Thyroid gland (tissue), 4 donors: ENCODE measurements at regions not wholly inside any gene's neighbourhood (a gene's known extent, or its start where the extent isn't known, plus 50 kb on each side); places are given as distances from the start of the nearest gene placed in this dataset.

Source experiments
- DNase-seq, 2 donors: peaks; one replicate each; pipeline ENCODE4 v3.0.0-alpha.2; 2019
- H3K27ac ChIP-seq, 3 donors: fragments of 200-600 bp; sonication (generic); 1 replicate in 2 of 3; 2 replicates in 1 of 3; pipeline ENCODE4 v1.5.1; 2016 to 2019; ENCODE audit warnings: mild to moderate bottlenecking in 1 of 3, moderate library complexity in 1 of 3
- H3K27me3 ChIP-seq: fragments of 200-600 bp; sonication (generic); one replicate; pipeline ENCODE4 v1.5.1; 2019
- H3K36me3 ChIP-seq, 2 donors: fragments of 200-600 bp; sonication (generic); one replicate each; pipeline ENCODE4 v1.5.1; 2016 to 2019
- H3K4me1 ChIP-seq, 2 donors: fragments of 200-600 bp; sonication (generic); one replicate each; pipeline ENCODE4 v1.5.1; 2017 to 2019
- H3K4me3 ChIP-seq, 3 donors: fragments of 200-600 bp; sonication (generic); replicated peaks in 1 of 3; 1 replicate in 2 of 3; 2 replicates in 1 of 3; pipeline ENCODE4 v1.5.1; 2016; ENCODE audit warnings: mild to moderate bottlenecking in 1 of 3
- H3K9me3 ChIP-seq: fragments of 200-600 bp; sonication (generic); one replicate; pipeline ENCODE4 v1.5.1; 2017
- CTCF ChIP-seq, 6 experiments: fragments of 200-600 bp in 3 of 6; fragments of 450-650 bp in 3 of 6; sonication (generic) in 3 of 6; IDR thresholded peaks; one replicate each; pipeline ENCODE4 v1.5.1; 2016 to 2019; ENCODE audit warnings: antibody characterized with exemption in 6 of 6, mild to moderate bottlenecking in 2 of 6, inconsistent platforms in 1 of 6, moderate library complexity in 1 of 6
- POLR2A ChIP-seq, 2 donors: fragments of 450-650 bp; IDR thresholded peaks; one replicate each; pipeline ENCODE4 v1.6.1; 2017; ENCODE audit warnings: antibody characterized with exemption in 2 of 2, mild to moderate bottlenecking in 2 of 2, moderate library complexity in 1 of 2
- WGBS, 2 donors: methylation state at CpG; one replicate each; pipeline ENCODE4 v1.1.5; 2017; 5-methylcytosine and 5-hydroxymethylcytosine counted together
- intact Hi-C: fragments of 100-400 bp; cut with DNase I; formaldehyde crosslinking; loops from one replicate; pipeline ENCODE4 v1.15.1; 2023

DNA sequence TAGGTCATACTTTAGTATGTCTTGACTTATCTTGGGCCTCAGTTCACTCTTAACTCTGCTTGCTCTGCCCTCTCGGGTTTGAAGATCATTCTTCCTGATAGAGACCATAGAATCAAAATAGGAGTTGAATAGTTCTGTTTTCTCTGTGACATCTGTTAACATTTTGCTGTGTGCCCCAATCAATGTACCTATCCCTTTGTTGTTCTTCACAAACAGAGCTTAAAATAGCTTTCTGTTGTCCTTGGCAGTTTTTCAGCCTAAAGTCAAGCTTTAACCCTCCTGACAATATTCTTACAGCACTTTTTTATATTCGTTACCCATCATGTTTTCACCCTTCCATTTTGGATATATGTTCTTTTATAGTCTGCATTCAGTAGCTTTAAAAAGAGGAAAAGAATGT lies 724.5 kb upstream of the FANCL start:
- no peak for DNase-seq
- Histone ChIP-seq H3K27me3 (no peaks in the 10 kb centered on the region), H3K36me3 (no peaks in the 10 kb centered on the region), H3K4me1 (peaks cover 6 to 9% of the 10 kb centered on the region in 2 donors), H3K9me3 (no peaks in the 10 kb centered on the region), H3K4me3 (no peak overlapping the region), H3K27ac (no peak overlapping the region)
- intact Hi-C loops = no loop called here
- 49 to 52% methylated on average over 2 of the region's 2 CpGs for WGBS, 2 donors
- TF ChIP-seq CTCF (IDR thresholded peaks at IDR 0.05) (no peak), POLR2A (IDR thresholded peaks at IDR 0.05) (no peak)

GRCh38 chr2:58959996-58960395 lies 718.9 kb upstream of the FANCL start:
- Histone ChIP-seq H3K36me3 (no peaks in the 10 kb centered on the region), H3K27me3 (no peaks in the 10 kb centered on the region), H3K27ac (no peak overlapping the region), H3K9me3 (no peaks in the 10 kb centered on the region), H3K4me3 (no peak overlapping the region), H3K4me1 (peaks cover 0 to under 1% of the 10 kb centered on the region in 2 donors)
- no peak for DNase-seq
- intact Hi-C loops = no loop called here
- WGBS, 2 donors = 83 to 84% methylated on average over 8 of the region's 8 CpGs
- TF ChIP-seq CTCF (IDR thresholded peaks at IDR 0.05) = no peak
- no peak for TF ChIP-seq POLR2A (IDR thresholded peaks at IDR 0.05)

- Histone ChIP-seq H3K4me1 (no peaks in the 10 kb centered on the region), H3K27me3 (no peaks in the 10 kb centered on the region), H3K27ac (no peak overlapping the region), H3K9me3 (no peaks in the 10 kb centered on the region), H3K4me3 (no peak overlapping the region), H3K36me3 (no peaks in the 10 kb centered on the region)
- intact Hi-C loops = no loop called here
- 54 to 57% methylated on average over 4 of the region's 4 CpGs for WGBS, 2 donors
- TF ChIP-seq CTCF (IDR thresholded peaks at IDR 0.05) (no peak), POLR2A (IDR thresholded peaks at IDR 0.05) (no peak)
- no peak for DNase-seq
Observed at GRCh38 chr2:58957188-58957840, 716.2 kb upstream of the FANCL start.

GRCh38 chr2:58954880-58955385 lies 713.8 kb upstream of the FANCL start:
- Histone ChIP-seq H3K27ac (no peak overlapping the region), H3K9me3 (no peaks in the 10 kb centered on the region), H3K36me3 (no peaks in the 10 kb centered on the region), H3K27me3 (no peaks in the 10 kb centered on the region), H3K4me1 (no peaks in the 10 kb centered on the region), H3K4me3 (no peak overlapping the region)
- no peak for TF ChIP-seq POLR2A (IDR thresholded peaks at IDR 0.05)
- no peak for TF ChIP-seq CTCF (IDR thresholded peaks at IDR 0.05)
- no peak for DNase-seq
- 58 to 64% methylated on average over 11 of the region's 11 CpGs for WGBS, 2 donors
- intact Hi-C loops = no loop called here

- H3K9me3 ChIP-seq = no peaks in the 10 kb centered on the region
- no peak for DNase-seq
- H3K36me3 ChIP-seq = no peaks in the 10 kb centered on the region
- TF ChIP-seq POLR2A (IDR thresholded peaks at IDR 0.05) = no peak
- no peak for TF ChIP-seq CTCF (IDR thresholded peaks at IDR 0.05)
- H3K4me1 ChIP-seq = no peaks in the 10 kb centered on the region
- H3K4me3 ChIP-seq = no peak overlapping the region
- no peak overlapping the region for H3K27ac ChIP-seq
- 73 to 86% methylated on average over 3 of the region's 3 CpGs for WGBS, 2 donors
- intact Hi-C loops = no loop called here
- no peaks in the 10 kb centered on the region for H3K27me3 ChIP-seq
Observed at GRCh38 chr2:58951722-58952121, 710.6 kb upstream of the FANCL start.
